ENCODE measurements at regions not wholly inside any gene's neighbourhood (a gene's known extent, or its start where the extent isn't known, plus 50 kb on each side); places are given as distances from the start of the nearest gene placed in this dataset.

DNA sequence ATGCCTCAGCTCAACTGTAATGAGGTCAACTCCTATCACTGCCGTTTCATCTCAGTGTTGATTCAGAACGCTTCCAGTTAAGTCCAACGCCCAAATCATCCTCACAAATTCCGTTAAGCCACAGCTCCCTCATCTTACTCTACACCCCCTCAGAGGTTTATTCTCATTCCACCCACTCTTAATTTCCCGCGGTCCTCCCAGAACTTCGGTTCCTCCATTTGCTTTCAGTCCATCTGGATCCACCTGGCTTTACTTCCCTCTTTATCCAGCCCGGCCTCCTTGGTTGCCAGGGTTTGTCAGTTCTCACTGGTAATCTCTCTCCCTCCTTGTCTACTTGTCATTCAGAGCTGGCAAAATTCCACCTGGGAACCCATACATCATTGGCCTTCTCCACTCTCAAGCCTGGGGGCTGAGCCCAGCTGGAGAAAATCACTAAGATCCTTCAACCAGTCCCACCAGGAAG is 51.3 kb upstream of the RUNX1 start:
- no peak for DNase-seq (ENCODE audit: low read depth in 2 of 2)

DNA sequence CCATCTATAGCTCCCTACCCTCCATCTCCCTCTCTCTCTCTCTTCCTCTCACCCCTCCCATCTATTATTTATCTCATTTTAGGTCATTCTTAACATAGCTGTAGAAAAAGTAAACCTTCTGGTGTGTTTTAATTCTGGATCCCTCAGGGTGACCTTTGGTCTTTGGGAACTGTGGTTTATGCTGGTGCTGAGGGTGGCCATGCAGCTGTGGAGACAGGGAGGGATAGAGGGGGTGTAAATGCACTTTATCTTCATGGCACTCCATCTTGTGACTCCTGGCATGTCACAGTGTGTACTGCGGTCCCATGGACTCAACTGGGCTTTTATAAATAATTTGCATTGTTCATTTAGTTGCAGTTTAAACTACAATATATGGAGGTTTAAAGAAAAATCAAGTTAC is 50.2 kb upstream of the RUNX1 start:
- DNase-seq (ENCODE audit: low read depth in 2 of 2) = no peak
